Mucosa of descending colon (tissue), 3 donors: ENCODE measurements at regions not wholly inside any gene's neighbourhood (a gene's known extent, or its start where the extent isn't known, plus 50 kb on each side); places are given as distances from the start of the nearest gene placed in this dataset.

Experiments
- ATAC-seq: fragments of 200-7000 bp; cut with Tn5 transposase; one replicate; pipeline ENCODE4 v1.9.1; 2020; ENCODE audit warnings: mild to moderate bottlenecking, moderate library complexity
- DNase-seq, 3 donors: peaks; one replicate each; pipeline ENCODE4 v3.0.0-alpha.2; 2020
- H3K36me3 ChIP-seq: fragments of 200-600 bp; one replicate; pipeline ENCODE4 v1.8.0; 2021; ENCODE audit warnings: low read depth, mild to moderate bottlenecking
- H3K4me1 ChIP-seq: fragments of 200-600 bp; one replicate; pipeline ENCODE4 v1.8.0; 2021; ENCODE audit warnings: low read depth, mild to moderate bottlenecking
- H3K4me3 ChIP-seq: fragments of 200-600 bp; one replicate; pipeline ENCODE4 v1.8.0; 2021; ENCODE audit warnings: mild to moderate bottlenecking
- H3K9me3 ChIP-seq: fragments of 200-600 bp; one replicate; pipeline ENCODE4 v1.8.0; 2021; ENCODE audit warnings: mild to moderate bottlenecking
- CTCF ChIP-seq: fragments of 200-600 bp; IDR thresholded peaks from one replicate; pipeline ENCODE4 v1.8.0; 2022; ENCODE audit warnings: antibody characterized with exemption, mild to moderate bottlenecking
- intact Hi-C, 2 donors: fragments of 100-400 bp; cut with DNase I in 1 of 2; cut with micrococcal nuclease in 1 of 2; formaldehyde crosslinking; loops; one replicate each; pipeline versions ENCODE4 v1.11.0 to v1.11.1; 2022; cut with DNase I, micrococcal nuclease
- donor health status: DM: no; HTN: no; CAD: no; lungs with moderate emphysema.
- donor health status: DM: no; HTN: no; CAD: no.
- donor health status: DM: no; HTN: yes; CAD: no.

GRCh38 chr14:97052001-97052400 lies 254.8 kb downstream of the VRK1 start:
- no peak for TF ChIP-seq CTCF
- no peaks in the 10 kb centered on the region for H3K36me3 ChIP-seq
- ATAC-seq (no peak), DNase-seq (no peak)
- H3K4me1 ChIP-seq: no peaks in the 10 kb centered on the region
- no peaks in the 10 kb centered on the region for H3K9me3 ChIP-seq
- no peak overlapping the region for H3K4me3 ChIP-seq
- intact Hi-C loops: no loop called here

- no peak for TF ChIP-seq CTCF
- Histone ChIP-seq H3K4me3 (no peak overlapping the region), H3K9me3 (no peaks in the 10 kb centered on the region), H3K36me3 (no peaks in the 10 kb centered on the region), H3K4me1 (no peaks in the 10 kb centered on the region)
- DNase-seq: no peak
- intact Hi-C loops: no loop called here
- ATAC-seq: no peak
Measured at GRCh38 chr14:97053941-97054340, 256.8 kb downstream of the VRK1 start.

GRCh38 chr14:97055355-97055754 lies 258.2 kb downstream of the VRK1 start:
- intact Hi-C loops: no loop called here
- no peak for ATAC-seq
- TF ChIP-seq CTCF: no peak

GRCh38 chr14:97056086-97056485 lies 258.9 kb downstream of the VRK1 start:
- intact Hi-C loops: no loop called here
- no peaks in the 10 kb centered on the region for H3K9me3 ChIP-seq
- no peak for DNase-seq
- no peaks in the 10 kb centered on the region for H3K4me1 ChIP-seq
- no peak overlapping the region for H3K4me3 ChIP-seq
- TF ChIP-seq CTCF: no peak
- H3K36me3 ChIP-seq: no peaks in the 10 kb centered on the region
- no peak for ATAC-seq

More at GRCh38 chr14:97055355-97055754, 258.2 kb downstream of the VRK1 start:
- Histone ChIP-seq H3K4me3 (no peak overlapping the region), H3K4me1 (no peaks in the 10 kb centered on the region), H3K9me3 (no peaks in the 10 kb centered on the region), H3K36me3 (no peaks in the 10 kb centered on the region)
- no peak for DNase-seq

- Histone ChIP-seq H3K4me3 (no peak overlapping the region), H3K9me3 (no peaks in the 10 kb centered on the region), H3K4me1 (no peaks in the 10 kb centered on the region), H3K36me3 (no peaks in the 10 kb centered on the region)
- ATAC-seq (no peak), DNase-seq (no peak)
- no peak for TF ChIP-seq CTCF
- intact Hi-C loops: no loop called here
Measured at GRCh38 chr14:97057238-97058073, 260.3 kb downstream of the VRK1 start.

GRCh38 chr14:97058074-97058467 lies 260.9 kb downstream of the VRK1 start:
- Histone ChIP-seq H3K9me3 (no peaks in the 10 kb centered on the region), H3K4me1 (no peaks in the 10 kb centered on the region), H3K36me3 (no peaks in the 10 kb centered on the region), H3K4me3 (no peak overlapping the region)
- TF ChIP-seq CTCF: no peak
- intact Hi-C loops: no loop called here
- ATAC-seq: no peak
- DNase-seq: no peak
